PC-9 (cell line): ENCODE measurements at regions not wholly inside any gene's neighbourhood (a gene's known extent, or its start where the extent isn't known, plus 50 kb on each side); places are given as distances from the start of the nearest gene placed in this dataset.

Experiments used
- CTCF ChIP-seq: fragments of 200-600 bp; sonication (generic); conservative IDR thresholded peaks from 2 replicates; pipeline ENCODE4 v1.6.1; 2017; ENCODE audit warnings: mixed run types, antibody characterized with exemption, mild to moderate bottlenecking, moderate library complexity
- EZH2 ChIP-seq: fragments of 200-600 bp; sonication (generic); IDR thresholded peaks from 2 replicates; pipeline ENCODE4 v1.8.0; 2017; ENCODE audit warnings: antibody characterized with exemption, low read depth

- TF ChIP-seq CTCF, result no peak
- no peak for TF ChIP-seq EZH2
Measured at GRCh38 chr4:127558489-127559407, 74.0 kb upstream of the INTU start.
